ENCODE measurements at regions not wholly inside any gene's neighbourhood (a gene's known extent, or its start where the extent isn't known, plus 50 kb on each side); places are given as distances from the start of the nearest gene placed in this dataset.

- no peak for TF ChIP-seq POLR2AphosphoS5 (IDR thresholded peaks at IDR 0.05; ENCODE audit: low read depth)
- TF ChIP-seq, protein P1, sequence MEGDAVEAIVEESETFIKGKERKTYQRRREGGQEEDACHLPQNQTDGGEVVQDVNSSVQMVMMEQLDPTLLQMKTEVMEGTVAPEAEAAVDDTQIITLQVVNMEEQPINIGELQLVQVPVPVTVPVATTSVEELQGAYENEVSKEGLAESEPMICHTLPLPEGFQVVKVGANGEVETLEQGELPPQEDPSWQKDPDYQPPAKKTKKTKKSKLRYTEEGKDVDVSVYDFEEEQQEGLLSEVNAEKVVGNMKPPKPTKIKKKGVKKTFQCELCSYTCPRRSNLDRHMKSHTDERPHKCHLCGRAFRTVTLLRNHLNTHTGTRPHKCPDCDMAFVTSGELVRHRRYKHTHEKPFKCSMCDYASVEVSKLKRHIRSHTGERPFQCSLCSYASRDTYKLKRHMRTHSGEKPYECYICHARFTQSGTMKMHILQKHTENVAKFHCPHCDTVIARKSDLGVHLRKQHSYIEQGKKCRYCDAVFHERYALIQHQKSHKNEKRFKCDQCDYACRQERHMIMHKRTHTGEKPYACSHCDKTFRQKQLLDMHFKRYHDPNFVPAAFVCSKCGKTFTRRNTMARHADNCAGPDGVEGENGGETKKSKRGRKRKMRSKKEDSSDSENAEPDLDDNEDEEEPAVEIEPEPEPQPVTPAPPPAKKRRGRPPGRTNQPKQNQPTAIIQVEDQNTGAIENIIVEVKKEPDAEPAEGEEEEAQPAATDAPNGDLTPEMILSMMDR (IDR thresholded peaks at IDR 0.05; ENCODE audit: insufficient read depth, low read length) = no peak
Observed at GRCh38 chr6:48369100-48369499, 258.1 kb upstream of the PTCHD4 start.

DNA sequence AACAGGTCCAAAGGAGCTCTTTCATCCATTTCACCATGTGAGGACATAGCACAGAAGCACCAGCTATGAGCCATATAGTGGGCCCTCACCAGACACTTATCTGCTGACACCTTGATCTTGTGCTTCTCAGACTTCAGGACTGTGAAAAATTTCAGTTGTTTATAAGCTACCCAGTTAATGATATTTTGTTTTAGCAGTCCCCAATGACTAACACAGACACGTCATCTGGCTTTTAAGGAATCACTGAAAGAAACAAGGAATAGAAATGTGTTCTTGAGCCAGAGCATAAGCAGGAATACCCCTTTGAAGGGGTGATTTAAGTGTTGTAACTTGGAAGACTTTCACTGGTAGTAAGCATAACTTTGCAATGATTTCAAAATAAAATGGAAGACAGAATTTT is 214.7 kb upstream of the PTCHD4 start:
- no peak overlapping the region for H3K4me3 ChIP-seq (replicated peaks; ENCODE audit: insufficient read depth, low read length)
- H3K27me3 ChIP-seq (ENCODE audit: insufficient read depth, poor library complexity, severe bottlenecking) = no peaks in the 10 kb centered on the region
- no peak for DNase-seq (ENCODE audit: low read depth in 1 of 2, low spot score in 1 of 2)
- H3K27ac ChIP-seq (replicated peaks) = no peak overlapping the region
- TF ChIP-seq, protein P1 (IDR thresholded peaks at IDR 0.05; ENCODE audit: insufficient read depth, low read length) = no peak
- TF ChIP-seq, protein P2, sequence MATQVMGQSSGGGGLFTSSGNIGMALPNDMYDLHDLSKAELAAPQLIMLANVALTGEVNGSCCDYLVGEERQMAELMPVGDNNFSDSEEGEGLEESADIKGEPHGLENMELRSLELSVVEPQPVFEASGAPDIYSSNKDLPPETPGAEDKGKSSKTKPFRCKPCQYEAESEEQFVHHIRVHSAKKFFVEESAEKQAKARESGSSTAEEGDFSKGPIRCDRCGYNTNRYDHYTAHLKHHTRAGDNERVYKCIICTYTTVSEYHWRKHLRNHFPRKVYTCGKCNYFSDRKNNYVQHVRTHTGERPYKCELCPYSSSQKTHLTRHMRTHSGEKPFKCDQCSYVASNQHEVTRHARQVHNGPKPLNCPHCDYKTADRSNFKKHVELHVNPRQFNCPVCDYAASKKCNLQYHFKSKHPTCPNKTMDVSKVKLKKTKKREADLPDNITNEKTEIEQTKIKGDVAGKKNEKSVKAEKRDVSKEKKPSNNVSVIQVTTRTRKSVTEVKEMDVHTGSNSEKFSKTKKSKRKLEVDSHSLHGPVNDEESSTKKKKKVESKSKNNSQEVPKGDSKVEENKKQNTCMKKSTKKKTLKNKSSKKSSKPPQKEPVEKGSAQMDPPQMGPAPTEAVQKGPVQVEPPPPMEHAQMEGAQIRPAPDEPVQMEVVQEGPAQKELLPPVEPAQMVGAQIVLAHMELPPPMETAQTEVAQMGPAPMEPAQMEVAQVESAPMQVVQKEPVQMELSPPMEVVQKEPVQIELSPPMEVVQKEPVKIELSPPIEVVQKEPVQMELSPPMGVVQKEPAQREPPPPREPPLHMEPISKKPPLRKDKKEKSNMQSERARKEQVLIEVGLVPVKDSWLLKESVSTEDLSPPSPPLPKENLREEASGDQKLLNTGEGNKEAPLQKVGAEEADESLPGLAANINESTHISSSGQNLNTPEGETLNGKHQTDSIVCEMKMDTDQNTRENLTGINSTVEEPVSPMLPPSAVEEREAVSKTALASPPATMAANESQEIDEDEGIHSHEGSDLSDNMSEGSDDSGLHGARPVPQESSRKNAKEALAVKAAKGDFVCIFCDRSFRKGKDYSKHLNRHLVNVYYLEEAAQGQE (IDR thresholded peaks at IDR 0.05; ENCODE audit: insufficient replicate concordance, low read depth) = no peak
- no peak for TF ChIP-seq POLR2AphosphoS5 (IDR thresholded peaks at IDR 0.05; ENCODE audit: low read depth)
- no peak for TF ChIP-seq GABPA (IDR thresholded peaks at IDR 0.05; ENCODE audit: low read depth)
- no peak for TF ChIP-seq SPI1 (IDR thresholded peaks at IDR 0.05; ENCODE audit: borderline replicate concordance, low read depth)

More at GRCh38 chr6:48369100-48369499, 258.1 kb upstream of the PTCHD4 start:
- DNase-seq (ENCODE audit: low read depth in 1 of 2, low spot score in 1 of 2) = no peak
- Histone ChIP-seq H3K27ac (replicated peaks) (no peak overlapping the region), H3K27me3 (ENCODE audit: insufficient read depth, poor library complexity, severe bottlenecking) (no peaks in the 10 kb centered on the region), H3K4me3 (replicated peaks; ENCODE audit: insufficient read depth, low read length) (no peak overlapping the region)

- DNase-seq (ENCODE audit: low read depth in 1 of 2, low spot score in 1 of 2) = no peak
- no peaks in the 10 kb centered on the region for H3K27me3 ChIP-seq (ENCODE audit: insufficient read depth, poor library complexity, severe bottlenecking)
- no peak overlapping the region for H3K4me3 ChIP-seq (replicated peaks; ENCODE audit: insufficient read depth, low read length)
- H3K27ac ChIP-seq (replicated peaks) = no peak overlapping the region
- no peak for TF ChIP-seq SPI1 (IDR thresholded peaks at IDR 0.05; ENCODE audit: borderline replicate concordance, low read depth)
- TF ChIP-seq, protein P1 (IDR thresholded peaks at IDR 0.05; ENCODE audit: insufficient read depth, low read length) = no peak
Observed at GRCh38 chr6:48318670-48319069, 207.7 kb upstream of the PTCHD4 start.

DNA sequence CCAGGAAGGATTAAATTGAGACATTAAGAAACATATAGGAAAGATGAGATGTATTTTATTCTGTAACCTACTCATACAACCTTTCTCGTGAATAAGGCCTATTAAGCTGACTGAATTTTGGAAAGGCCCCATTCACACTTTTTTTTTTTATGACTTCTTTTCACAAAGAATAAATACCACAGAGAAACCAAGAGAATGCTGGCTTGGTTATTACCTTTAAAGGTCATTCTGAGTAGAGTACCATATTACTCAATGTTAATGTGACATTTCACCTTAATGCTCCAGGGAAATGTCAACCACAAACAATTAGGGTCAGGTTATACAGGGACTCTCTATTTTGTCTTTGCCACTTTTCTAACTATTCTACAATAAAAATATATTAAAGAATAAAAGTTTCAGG is 204.9 kb upstream of the PTCHD4 start:
- DNase-seq (ENCODE audit: low read depth in 1 of 2, low spot score in 1 of 2) = no peak
- H3K4me3 ChIP-seq (replicated peaks; ENCODE audit: insufficient read depth, low read length) = no peak overlapping the region
- no peaks in the 10 kb centered on the region for H3K27me3 ChIP-seq (ENCODE audit: insufficient read depth, poor library complexity, severe bottlenecking)
- no peak overlapping the region for H3K27ac ChIP-seq (replicated peaks)
- TF ChIP-seq, protein P2 (IDR thresholded peaks at IDR 0.05; ENCODE audit: insufficient replicate concordance, low read depth) = no peak
- TF ChIP-seq GABPA (IDR thresholded peaks at IDR 0.05; ENCODE audit: low read depth) (no peak), SPI1 (IDR thresholded peaks at IDR 0.05; ENCODE audit: borderline replicate concordance, low read depth) (no peak), POLR2AphosphoS5 (IDR thresholded peaks at IDR 0.05; ENCODE audit: low read depth) (no peak)
- TF ChIP-seq, protein P1 (IDR thresholded peaks at IDR 0.05; ENCODE audit: insufficient read depth, low read length) = no peak
